Skin of body (tissue), 2 donors: ENCODE measurements at regions not wholly inside any gene's neighbourhood (a gene's known extent, or its start where the extent isn't known, plus 50 kb on each side); places are given as distances from the start of the nearest gene placed in this dataset. TPM values are rescaled to one million over a fixed set of nuclear protein-coding genes. Genes with fewer than 3 reads are reported as not detected.
"Not testable (repeated sequence)": the region's sequence is repeated elsewhere in the genome, so short reads cannot be mapped to it uniquely, and the experiment has no call there.

Experiments
- DNase-seq: peaks from one replicate; lab custom pipeline; 2025; lab: John Stamatoyannopoulos, UW
- small RNA-seq: library from RNA; depleted of rRNA; stranded (forward); fragments of <200 nt; gene quantifications from one replicate; pipeline ENCODE3, GENCODE V24; 2014; ENCODE audit warnings: low replicate concordance

DNA sequence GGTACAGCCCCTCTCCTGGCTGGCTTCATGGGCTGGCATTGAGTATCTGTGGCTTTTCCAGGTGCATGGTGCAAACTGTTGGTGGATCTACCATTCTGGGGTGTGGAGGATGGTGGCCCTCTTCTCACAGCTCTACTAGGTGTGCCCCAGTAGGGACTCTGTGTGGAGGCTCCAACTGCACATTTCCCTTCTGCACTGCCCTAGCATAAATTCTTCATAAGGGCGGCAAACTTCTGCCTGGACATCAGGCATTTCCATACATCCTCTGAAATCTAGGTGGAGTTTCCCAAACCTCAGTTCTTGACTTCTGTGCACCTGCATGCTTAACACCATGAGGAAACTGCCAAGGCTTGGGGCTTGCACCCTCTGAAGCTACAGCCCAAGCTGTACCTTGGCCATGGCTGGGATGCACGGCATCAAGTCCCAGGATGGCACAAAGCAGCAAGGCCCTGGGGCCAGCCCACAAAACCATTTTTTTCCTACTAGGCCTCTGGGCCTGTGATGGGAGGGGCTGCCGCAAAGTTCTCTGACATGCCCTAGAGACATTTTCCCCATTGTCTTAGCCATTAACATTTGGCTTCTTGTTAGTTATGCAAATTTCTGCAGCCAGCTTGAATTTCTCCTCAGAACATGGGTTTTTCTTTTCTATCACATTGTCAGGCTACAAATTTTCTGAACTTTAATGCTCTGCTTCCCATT, 83.4 kb upstream of the ECI2 start:
- DNase-seq, result not testable (repeated sequence)

DNA sequence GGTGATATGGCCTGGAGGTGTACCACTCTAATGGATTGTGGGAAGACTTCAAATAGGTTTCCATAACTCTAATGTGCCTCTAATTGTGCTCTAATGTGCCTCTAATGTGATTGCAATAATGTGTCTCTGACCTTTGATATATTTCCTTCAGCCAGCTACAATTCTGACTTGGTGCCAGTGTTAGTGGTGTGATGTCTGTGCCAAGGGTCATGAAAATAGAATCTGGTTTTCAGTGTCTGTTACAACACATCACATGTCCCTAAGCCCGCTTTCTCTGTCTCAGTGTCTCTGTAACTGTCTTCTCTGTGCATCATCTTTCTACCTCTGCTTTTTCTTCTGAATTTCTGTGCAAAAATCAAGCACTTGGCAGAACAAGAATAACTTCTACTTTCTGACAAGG, 77.2 kb upstream of the ECI2 start:
- DNase-seq, result no peak

DNA sequence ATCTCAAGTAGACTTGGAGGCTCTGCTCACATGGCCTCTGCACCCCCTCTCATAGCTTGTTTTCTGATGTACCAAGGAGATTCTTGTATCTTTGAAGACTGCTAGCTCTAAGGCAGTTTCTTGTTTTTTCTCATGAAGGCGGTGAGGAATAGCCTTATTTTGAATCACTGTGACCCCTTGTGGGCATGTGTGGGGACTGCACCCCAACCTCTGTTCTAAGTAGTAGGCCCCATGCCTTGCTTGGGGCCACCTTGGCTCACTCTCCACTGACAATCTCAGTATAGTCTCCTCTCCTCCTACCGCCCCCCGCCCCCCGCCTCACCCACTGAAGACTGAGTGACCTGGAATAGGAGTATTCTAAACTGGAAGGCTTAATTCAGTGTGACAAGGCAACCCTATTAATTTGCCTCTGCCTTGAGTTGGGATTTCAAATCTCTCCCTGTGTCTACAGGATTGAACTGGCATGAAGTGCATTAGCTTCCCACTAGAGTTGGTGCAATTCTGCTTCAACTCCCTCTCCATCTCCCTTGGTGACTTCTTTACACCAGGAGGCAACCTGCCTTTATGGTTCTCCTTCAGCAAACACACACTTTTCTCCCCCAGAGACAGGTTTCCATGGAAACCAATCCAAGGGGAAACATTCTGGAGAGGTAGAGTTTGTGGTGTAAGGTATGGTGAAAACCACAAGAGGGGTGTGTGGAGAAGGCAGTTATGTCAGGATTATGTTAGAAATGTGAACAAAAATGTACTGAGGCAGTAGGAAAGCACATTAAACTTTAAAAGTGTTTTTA, 75.4 kb upstream of the ECI2 start:
- DNase-seq, result no peak

DNA sequence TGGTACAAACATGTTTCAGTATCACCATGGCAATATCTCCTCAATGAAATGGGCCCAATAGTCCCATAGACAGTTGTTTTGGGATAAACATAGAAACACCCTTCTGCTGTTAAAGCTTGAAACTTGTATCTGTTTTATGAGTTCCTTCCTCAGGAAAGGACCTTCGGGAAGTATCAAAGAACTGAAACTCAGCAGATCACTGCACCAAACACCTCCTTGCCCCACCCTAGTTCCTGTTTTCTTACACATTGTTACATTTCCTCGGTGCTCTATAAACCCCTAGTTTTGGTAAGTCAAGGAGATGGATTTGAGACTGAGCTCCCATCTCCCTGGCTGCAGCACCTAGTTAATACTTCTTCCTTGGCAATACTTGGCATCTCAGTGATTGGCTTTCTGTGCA, 73.8 kb upstream of the ECI2 start:
- DNase-seq, result no peak

DNA sequence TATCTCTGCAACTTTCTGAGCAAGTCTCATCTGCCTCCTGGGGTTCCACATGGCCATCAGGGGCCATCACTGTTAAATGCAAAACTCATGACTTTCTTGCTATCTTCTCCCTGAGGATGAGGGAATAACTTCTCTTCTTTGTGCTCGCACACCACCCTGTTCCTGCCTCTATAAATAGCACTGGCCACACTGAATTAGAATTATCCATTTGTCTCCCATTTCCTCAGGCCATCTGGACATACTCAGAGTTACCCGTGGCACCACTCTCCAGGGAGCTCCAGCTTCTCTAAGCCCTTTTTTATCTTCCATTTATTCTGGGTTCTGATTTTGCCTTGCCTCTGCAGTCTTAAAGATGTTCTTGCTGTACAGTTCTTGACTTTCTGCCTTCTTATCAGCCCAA, 72.8 kb upstream of the ECI2 start:
- DNase-seq, result no peak

DNA sequence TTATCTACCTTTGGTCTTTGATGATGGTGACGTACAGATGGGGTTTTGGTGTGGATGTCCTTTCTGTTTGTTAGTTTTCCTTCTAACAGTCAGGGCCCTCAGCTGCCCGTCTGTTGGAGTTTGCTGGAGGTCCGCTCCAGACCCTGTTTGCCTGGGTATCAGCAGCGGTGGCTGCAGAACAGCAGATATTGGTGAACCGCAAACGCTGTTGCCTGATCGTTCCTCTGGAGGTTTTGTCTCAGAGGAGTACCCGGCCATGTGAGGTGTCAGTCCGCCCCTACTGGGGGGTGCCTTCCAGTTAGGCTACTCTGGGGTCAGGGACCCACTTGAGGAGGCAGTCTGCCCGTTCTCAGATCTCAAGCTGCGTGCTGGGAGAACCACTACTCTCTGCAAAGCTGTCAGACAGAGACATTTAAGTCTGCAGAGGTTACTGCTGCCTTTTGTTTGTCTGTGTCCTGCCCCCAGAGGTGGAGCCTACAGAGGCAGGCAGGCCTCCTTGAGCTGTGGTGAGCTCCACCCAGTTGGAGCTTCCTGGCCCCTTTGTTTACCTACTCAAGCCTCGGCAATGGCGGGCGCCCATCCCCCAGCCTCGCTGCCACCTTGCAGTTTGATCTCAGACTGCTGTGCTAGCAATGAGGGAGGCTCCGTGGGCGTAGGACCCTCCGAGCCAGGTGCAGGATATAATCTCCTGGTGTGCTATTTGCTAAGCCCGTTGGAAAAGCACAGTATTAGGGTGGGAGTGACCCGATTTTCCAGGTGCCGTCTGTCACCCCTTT, 68.5 kb upstream of the ECI2 start:
- not testable (repeated sequence) for DNase-seq

DNA sequence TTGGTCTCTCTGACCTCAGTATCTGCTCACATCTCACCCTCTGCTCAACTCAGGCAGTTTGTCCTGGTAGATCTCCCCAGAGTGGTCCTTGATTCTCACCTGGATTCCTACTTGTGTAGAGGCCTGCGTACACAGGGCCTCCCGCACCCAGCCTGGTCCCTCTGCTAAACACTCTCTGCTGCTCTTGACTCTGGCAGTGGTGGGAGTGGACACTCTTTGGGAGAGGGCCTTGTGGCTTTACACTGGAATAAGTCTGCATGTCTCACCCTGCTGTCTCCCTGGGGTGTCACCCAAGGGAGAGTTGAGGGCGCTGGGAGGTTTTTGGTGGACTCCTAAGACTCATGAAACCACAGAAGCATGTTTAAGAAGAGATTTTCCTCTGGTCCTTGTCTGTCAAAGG, 57.3 kb upstream of the ECI2 start:
- DNase-seq, result no peak

DNA sequence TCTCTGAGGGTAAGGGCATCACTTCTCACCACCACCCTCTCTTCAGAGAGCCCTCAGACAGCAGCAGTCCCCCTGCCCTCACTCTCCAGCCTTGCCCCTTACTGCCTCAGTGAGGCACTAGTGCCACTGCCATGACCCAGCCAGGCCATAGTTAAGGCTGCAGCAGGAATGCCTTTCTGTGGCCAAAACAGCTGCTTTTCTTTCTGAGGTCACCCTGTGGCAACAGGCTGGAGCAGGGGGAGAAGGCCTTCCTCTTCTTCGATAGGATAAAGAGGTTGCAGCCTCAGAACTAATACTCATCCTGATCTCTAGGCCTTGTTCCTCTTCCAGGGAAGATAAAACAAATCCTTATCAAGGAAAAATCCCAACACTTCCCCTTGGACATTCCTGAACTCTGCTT, 56.8 kb upstream of the ECI2 start:
- DNase-seq, result no peak

DNA sequence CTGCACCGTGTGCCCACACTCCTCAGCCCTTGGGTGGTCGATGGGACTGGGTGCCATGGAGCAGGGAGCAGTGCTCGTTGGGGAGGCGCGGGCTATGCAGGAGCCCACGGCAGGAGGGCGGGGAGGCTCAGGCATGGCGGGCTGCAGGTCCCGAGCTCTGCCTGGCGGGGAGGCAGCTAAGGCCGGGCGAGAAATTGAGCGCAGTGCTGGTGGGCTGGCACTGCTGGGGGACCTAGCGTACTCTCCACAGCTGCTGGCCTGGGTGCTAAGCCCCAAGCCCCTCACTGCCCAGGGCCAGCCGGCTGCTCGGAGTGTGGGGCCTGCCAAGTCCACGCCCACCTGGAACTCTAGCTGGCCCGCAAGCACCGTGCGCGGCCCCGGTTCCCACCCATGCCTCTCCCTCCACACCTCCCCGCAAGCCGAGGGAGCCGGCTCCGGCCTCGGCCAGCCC, 55.9 kb upstream of the ECI2 start:
- no peak for DNase-seq

DNA sequence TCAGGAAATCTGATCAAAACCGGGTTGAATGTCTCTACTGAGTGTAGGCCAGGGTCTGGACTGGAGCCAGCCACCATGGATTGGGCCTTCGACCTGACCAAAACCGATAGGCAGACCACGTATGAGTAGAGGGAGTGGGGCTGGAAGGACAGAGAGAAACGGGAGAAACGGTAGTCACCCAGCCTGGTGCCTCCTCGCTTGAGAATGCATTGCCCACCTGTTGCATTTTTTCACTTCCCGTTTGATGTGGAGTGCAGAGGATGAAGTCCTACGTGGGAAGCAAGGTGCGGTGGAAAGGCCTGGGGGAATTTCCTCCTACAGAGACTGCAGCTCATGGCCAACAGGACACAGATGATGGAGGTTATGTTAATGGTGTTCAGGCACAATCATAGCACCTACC, 53.9 kb upstream of the ECI2 start:
- no peak for DNase-seq

DNA sequence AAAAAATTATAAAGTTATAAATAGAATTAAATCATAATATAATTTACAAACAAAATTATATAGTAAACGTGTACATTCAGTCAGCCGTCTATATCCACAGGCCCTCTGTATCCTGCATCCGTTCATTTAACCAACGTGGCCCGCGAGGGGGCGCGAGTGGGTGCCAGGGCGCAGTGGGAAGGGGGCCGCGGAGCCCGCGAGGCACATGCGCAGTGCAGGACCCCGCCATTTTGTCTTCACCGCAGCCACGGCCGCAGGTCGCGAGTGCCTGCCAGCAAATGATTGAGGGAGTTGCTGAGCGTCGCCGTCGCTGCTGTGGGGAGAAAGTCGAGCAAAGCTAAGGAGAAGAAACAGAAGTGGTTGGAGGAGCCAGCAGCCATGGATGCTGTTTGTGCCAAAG, 53.4 kb upstream of the ECI2 start:
- no peak for DNase-seq

DNA sequence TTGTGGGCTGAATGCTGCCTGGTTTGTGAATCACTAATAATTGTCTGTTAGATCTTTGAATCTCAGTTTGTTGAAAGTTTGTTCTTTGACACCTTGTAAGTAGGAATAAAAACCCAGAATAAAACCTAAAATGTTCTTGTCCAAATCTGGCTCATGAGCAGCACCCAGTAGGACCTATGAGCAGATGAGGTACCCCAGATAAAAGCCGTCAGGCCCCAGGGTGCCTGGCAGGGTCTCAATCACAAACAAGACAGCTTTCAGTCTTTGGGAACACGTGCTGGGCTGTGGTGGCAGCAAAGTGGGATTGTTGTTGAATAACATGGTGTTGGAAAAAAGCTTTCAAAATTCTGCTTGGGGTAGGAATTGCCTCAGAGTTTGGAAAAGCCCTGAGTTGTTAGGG, 52.1 kb upstream of the ECI2 start:
- no peak for DNase-seq

DNA sequence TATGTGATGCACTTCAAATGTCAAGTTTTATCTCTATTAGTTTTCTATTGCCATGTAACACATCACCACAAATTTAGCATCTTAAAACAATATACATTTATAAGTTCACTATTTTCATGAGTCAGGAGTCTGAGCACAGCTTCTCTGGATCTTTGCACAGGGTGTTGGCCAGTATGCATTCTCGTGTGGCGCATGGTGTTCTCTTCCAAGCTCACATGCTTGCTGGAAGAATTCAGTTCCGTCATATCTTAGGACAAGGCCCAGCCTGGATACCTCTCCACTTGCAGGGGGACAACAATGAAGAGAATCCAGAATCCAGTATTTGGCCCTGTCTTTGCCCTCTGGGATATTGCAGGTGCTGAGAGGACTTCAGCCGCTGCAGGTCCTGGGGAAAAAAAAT, 51.0 kb upstream of the ECI2 start:
- DNase-seq, result no peak

DNA sequence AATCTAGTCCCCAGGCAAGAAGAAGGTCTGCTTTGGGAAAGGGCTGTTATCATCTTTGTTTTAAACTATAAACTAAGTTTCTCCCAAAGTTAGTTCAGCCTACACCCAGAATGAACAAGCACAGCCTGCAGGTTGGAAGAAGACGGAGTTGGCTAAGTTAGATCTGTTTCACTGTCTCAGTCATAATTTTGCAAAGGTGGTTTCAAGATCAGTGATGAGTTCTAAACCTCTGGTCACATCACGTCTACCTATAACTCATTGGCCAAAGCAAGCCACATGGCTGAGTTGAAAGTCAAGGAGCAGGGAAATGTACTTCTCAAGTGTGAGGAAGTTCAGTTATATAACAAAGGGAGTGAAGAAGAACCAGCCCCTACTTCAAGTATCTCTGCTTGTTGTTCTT, 50.5 kb upstream of the ECI2 start:
- DNase-seq, result no peak

DNA sequence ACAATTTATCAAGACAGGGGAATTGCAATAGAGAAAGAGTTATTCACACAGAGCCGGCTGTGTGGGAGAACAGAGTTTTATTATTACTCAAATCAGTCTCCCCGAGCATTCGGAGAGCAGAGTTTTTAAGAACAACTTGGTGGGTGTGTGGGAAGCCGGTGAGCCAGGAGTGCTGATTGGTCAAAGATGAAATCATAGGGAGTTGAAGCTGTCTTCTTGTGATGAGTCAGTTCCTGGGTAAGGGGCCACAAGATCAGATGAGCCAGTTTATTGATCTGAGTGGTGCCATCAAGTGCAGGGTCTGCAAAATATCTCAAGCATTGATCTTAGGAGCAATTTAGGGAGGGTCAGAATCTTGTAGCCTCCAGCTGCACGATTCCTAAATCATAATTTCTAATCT, 50.0 kb upstream of the ECI2 start:
- no peak for DNase-seq

Small RNA genes in the stretch of these regions (small RNA-seq; reads per million reads assigned to genes)
- gene AL133393.1, result not detected
- 0.85 reads per million, percentile 76 among the genes with 10 or more reads in this experiment for gene RNA5SP202
